ENCODE measurements at regions not wholly inside any gene's neighbourhood (a gene's known extent, or its start where the extent isn't known, plus 50 kb on each side); places are given as distances from the start of the nearest gene placed in this dataset.
"Not testable (repeated sequence)": the region's sequence is repeated elsewhere in the genome, so short reads cannot be mapped to it uniquely, and the experiment has no call there.

GRCh38 chr21:5975719-5976118 lies 4545.7 kb upstream of the TPTE start:
- H3K4me3 Mint-ChIP-seq, H3K9me3 Mint-ChIP-seq, H3K27ac Mint-ChIP-seq, DNase-seq, H3K27me3 Mint-ChIP-seq, ATAC-seq, H3K4me1 Mint-ChIP-seq: not testable (repeated sequence)

- not testable (repeated sequence) for H3K4me1 Mint-ChIP-seq, H3K27me3 Mint-ChIP-seq, H3K4me3 Mint-ChIP-seq, DNase-seq, ATAC-seq, H3K9me3 Mint-ChIP-seq, H3K27ac Mint-ChIP-seq
Observed at GRCh38 chr21:5997586-5997985, 4523.8 kb upstream of the TPTE start.

- DNase-seq, H3K4me1 Mint-ChIP-seq, H3K9me3 Mint-ChIP-seq, H3K27ac Mint-ChIP-seq, H3K4me3 Mint-ChIP-seq, ATAC-seq, H3K27me3 Mint-ChIP-seq: not testable (repeated sequence)
Observed at GRCh38 chr21:6015422-6016057, 4505.8 kb upstream of the TPTE start.

DNA sequence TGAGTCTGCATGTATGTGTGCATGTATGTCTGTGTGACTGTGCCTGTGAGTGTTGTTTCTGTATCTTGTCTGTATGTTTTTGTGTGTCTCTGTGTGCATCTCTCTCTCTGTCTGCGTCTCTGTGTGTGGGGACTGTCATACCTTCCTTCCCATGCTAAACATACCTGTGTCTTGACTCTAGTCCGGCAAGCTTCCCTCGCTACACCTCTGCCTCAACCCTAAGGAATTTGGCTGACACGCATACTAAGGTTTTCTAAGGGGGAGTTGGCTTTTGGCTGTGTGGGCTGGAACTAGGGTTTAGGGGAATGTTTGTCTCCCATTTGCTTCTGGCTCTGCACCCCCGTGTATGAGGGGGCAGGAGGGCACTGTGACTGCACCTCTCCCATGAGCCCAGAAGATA lies 4500.9 kb upstream of the TPTE start:
- H3K4me3 Mint-ChIP-seq, DNase-seq, ATAC-seq, H3K9me3 Mint-ChIP-seq, H3K27me3 Mint-ChIP-seq, H3K4me1 Mint-ChIP-seq, H3K27ac Mint-ChIP-seq: not testable (repeated sequence)

DNA sequence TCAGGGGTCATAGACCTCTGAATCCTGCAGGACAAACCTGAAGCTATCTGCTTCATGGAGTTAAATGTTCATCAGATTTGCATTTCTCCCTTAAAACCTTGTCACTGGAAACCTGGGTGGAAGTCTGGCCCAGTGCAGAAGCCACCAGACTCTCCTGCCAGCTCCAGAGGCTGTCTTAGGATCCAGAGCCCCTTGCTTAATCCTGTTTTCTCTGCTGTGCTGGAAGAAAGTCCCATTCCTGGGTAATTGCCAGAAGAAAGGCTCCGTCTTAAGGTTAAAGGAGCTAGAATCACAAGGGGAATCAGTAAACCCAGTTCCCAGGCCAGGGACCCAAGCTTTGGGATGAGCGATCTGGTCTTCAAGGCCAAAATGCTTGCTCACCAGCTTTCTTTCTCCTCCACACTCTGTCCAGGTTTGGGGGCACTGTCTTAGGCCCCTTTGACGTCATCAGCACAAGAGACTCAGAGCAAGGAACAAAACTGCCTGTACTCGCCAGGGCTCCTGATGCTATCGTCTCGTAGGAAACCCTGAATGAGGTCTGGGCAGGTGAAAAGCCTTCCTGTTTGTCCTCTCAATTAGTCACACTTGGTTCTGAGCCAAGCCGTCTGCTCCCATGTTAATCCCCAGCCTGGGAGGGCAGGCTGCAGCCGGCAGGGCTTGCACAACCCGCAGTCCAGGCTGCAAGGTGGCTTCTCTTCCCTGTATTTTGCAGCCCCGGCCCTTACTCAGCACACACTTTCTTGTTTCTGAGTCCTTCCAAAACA lies 4500.2 kb upstream of the TPTE start:
- not testable (repeated sequence) for H3K27me3 Mint-ChIP-seq, H3K4me1 Mint-ChIP-seq, H3K9me3 Mint-ChIP-seq, DNase-seq, H3K27ac Mint-ChIP-seq, ATAC-seq, H3K4me3 Mint-ChIP-seq

DNA sequence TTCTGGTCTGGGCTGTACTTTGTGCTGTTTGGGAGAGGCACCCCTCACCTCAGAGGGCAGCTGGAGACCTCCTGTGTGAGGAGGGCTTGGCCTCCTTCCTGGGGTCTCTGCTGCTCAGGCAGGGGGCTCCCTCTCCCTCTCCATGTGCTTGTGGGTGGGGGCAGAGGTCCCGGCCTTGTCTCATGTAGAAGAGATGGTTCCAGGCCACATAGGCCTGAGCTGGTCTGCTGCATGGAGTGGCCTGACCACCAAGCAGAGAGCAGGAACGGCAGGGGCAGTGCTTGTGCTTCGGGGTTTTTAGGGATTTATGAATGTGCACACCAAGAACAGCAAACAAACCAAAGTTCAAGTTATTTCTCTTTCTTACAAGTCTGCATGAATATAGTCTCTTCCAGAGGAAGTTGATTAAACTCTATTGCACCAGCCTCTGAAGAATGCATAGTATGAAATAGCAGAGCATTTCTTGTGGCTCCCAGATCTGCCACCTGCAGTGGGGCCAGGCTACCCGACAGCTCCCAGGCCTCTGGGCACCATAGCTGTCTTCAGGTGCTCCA lies 4499.6 kb upstream of the TPTE start:
- not testable (repeated sequence) for H3K27me3 Mint-ChIP-seq, H3K9me3 Mint-ChIP-seq

GRCh38 chr21:6023331-6023730 lies 4498.1 kb upstream of the TPTE start:
- H3K4me3 Mint-ChIP-seq: not testable (repeated sequence)

More for the DNA sequence above, 4499.6 kb upstream of the TPTE start:
- H3K27ac Mint-ChIP-seq, H3K4me1 Mint-ChIP-seq, H3K4me3 Mint-ChIP-seq, DNase-seq, ATAC-seq: not testable (repeated sequence)

GRCh38 chr21:6025139-6025538 lies 4496.2 kb upstream of the TPTE start:
- H3K9me3 Mint-ChIP-seq, H3K4me1 Mint-ChIP-seq, H3K4me3 Mint-ChIP-seq, DNase-seq, ATAC-seq, H3K27me3 Mint-ChIP-seq, H3K27ac Mint-ChIP-seq: not testable (repeated sequence)

More at GRCh38 chr21:6023331-6023730, 4498.1 kb upstream of the TPTE start:
- DNase-seq, ATAC-seq, H3K4me1 Mint-ChIP-seq, H3K27me3 Mint-ChIP-seq, H3K27ac Mint-ChIP-seq, H3K9me3 Mint-ChIP-seq: not testable (repeated sequence)

DNA sequence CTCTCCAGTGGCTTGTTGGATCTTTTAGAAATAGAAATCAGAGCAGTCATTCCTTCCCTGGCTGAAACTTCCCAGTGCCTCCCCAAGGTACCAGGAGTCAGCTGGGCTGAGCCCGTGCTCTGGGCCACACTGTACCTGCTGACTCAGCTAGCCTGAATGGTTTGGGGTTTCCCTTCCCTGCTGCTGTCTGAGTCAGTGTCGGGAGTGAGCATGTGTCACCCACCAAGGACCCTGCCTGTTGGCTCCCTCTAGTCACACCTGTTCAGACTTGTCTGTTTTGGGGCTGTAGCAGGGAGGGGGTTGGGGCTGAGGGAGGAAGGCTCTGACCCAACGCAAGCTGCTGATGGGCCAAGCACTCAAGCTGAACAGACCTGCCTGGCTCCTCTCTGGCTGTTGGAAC lies 4493.9 kb upstream of the TPTE start:
- not testable (repeated sequence) for H3K4me3 Mint-ChIP-seq, H3K27me3 Mint-ChIP-seq, H3K27ac Mint-ChIP-seq, H3K4me1 Mint-ChIP-seq, DNase-seq, H3K9me3 Mint-ChIP-seq
- ATAC-seq: peak; percentile 96

GRCh38 chr21:6034124-6034678 lies 4487.2 kb upstream of the TPTE start:
- not testable (repeated sequence) for H3K9me3 Mint-ChIP-seq, H3K27ac Mint-ChIP-seq, H3K4me1 Mint-ChIP-seq, DNase-seq, H3K27me3 Mint-ChIP-seq, ATAC-seq, H3K4me3 Mint-ChIP-seq

GRCh38 chr21:6034820-6035473 lies 4486.4 kb upstream of the TPTE start:
- not testable (repeated sequence) for ATAC-seq, DNase-seq, H3K9me3 Mint-ChIP-seq, H3K4me3 Mint-ChIP-seq, H3K27ac Mint-ChIP-seq, H3K27me3 Mint-ChIP-seq, H3K4me1 Mint-ChIP-seq

DNA sequence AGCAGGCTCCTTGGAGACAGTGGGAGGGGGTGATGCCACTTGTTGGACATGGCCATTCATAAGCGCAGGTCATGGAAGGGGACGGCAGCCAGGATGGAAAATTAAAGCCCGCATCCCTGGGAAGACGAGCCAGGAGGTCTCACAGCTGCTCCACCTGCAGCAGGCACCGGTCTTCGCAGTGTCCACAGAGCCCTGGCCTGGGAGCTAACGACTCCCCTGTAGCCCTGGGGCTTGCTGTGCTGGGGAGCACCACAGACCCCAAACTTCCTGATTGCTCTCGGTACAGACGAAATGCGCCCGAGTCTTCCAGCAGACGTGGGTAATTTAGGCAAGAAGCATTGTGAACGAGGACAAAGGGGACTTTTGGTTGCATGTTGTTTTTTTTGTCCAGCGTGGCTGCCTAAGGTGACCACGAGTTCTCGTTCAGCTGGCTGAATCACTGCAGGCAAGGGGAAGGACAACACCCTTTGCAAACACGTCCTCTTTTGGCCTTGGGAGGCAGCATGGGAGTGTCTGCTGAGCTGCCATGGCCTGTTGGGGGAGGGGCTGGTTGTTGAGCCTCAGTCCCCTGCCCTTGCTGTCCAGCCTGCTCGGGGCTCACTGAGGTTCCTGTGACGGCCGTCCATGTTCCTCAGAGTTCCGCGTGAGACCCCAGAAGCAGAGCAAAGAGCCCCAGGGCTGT lies 4485.8 kb upstream of the TPTE start:
- not testable (repeated sequence) for DNase-seq, H3K27ac Mint-ChIP-seq, H3K27me3 Mint-ChIP-seq, H3K4me3 Mint-ChIP-seq, ATAC-seq, H3K4me1 Mint-ChIP-seq, H3K9me3 Mint-ChIP-seq

- not testable (repeated sequence) for H3K27ac Mint-ChIP-seq, H3K9me3 Mint-ChIP-seq, H3K4me3 Mint-ChIP-seq, ATAC-seq, H3K4me1 Mint-ChIP-seq, H3K27me3 Mint-ChIP-seq, DNase-seq
Observed at GRCh38 chr21:6039224-6039623, 4482.2 kb upstream of the TPTE start.

DNA sequence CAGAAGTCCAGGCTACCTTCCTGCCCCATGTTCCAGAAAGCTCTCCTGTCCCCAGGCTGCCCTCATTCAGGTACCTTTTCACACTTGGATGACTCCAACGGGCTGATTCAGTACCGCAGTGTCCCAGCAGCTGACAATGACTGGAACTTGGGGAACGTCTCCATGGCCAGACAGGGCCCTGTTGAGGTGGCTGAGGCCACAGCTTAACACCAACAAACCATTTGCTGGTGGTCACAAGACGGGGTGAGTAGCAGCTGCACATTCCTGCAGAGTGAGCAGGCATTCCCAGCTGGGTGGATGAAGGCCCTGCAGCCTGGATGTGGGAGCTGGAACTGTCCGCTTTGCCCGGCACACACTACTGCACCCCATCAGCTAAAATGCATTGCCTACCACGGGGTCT lies 4481.3 kb upstream of the TPTE start:
- ATAC-seq, H3K27ac Mint-ChIP-seq, H3K4me1 Mint-ChIP-seq, H3K4me3 Mint-ChIP-seq, DNase-seq, H3K27me3 Mint-ChIP-seq, H3K9me3 Mint-ChIP-seq: not testable (repeated sequence)
